ENCODE measurements at regions not wholly inside any gene's neighbourhood (a gene's known extent, or its start where the extent isn't known, plus 50 kb on each side); places are given as distances from the start of the nearest gene placed in this dataset.
"Not testable (repeated sequence)": the region's sequence is repeated elsewhere in the genome, so short reads cannot be mapped to it uniquely, and the experiment has no call there.

- Histone ChIP-seq H2BK5ac (ENCODE audit: low read depth, low read length, poor library complexity) (no peak overlapping the region), H3K36me3 (ENCODE audit: control insufficient read depth in 1 of 2, insufficient read depth in 2 of 2, low read length in 2 of 2) (no peaks in the 10 kb centered on the region), H4K12ac (ENCODE audit: low read depth, low read length) (no peak overlapping the region), H3K4ac (ENCODE audit: low read depth, low read length) (no peak overlapping the region), H3K18ac (ENCODE audit: low read length) (no peak overlapping the region), H3K27me3 (ENCODE audit: insufficient read depth, low read length) (no peaks in the 10 kb centered on the region), H3K23ac (ENCODE audit: low read length) (no peak overlapping the region), H3K14ac (ENCODE audit: low read length) (no peak overlapping the region), H3K4me1 (ENCODE audit: control insufficient read depth in 1 of 2, insufficient read depth in 2 of 2, low read length in 2 of 2) (no peaks in the 10 kb centered on the region), H2AFZ (ENCODE audit: insufficient read depth, low read length, poor library complexity) (no peak overlapping the region), H3K4me2 (ENCODE audit: low read length) (no peak overlapping the region), H3K9ac (ENCODE audit: low read length) (no peak overlapping the region), H3K79me1 (ENCODE audit: low read length) (no peaks in the 10 kb centered on the region), H4K8ac (ENCODE audit: low read depth, low read length) (no peak overlapping the region), H2BK120ac (ENCODE audit: insufficient read depth, low read length, poor library complexity) (no peak overlapping the region), H4K91ac (ENCODE audit: low read depth, low read length) (no peak overlapping the region), H3K9me3 (ENCODE audit: insufficient read depth, low read depth, low read length) (no peaks in the 10 kb centered on the region), H3K4me3 (ENCODE audit: low read depth, low read length) (no peak overlapping the region), H3K27ac (ENCODE audit: low read depth, low read length) (no peak overlapping the region), H2AK5ac (ENCODE audit: low read length) (no peak overlapping the region), H2BK12ac (ENCODE audit: low read length) (no peak overlapping the region), H3K79me2 (ENCODE audit: control insufficient read depth, insufficient read depth, low read length, poor library complexity) (no peaks in the 10 kb centered on the region)
- WGBS (ENCODE audit: extremely low coverage, insufficient coverage, insufficient read length) = no CpG with 5 or more reads among the region's 4 CpGs
- no peak for DNase-seq
Measured at GRCh38 chr3:89025185-89025584, 82.2 kb upstream of the EPHA3 start.

GRCh38 chr3:89032346-89033013 lies 74.9 kb upstream of the EPHA3 start:
- Histone ChIP-seq H3K4me3 (ENCODE audit: low read depth, low read length) (no peak overlapping the region), H3K36me3 (ENCODE audit: control insufficient read depth in 1 of 2, insufficient read depth in 2 of 2, low read length in 2 of 2) (no peaks in the 10 kb centered on the region), H3K79me1 (ENCODE audit: low read length) (no peaks in the 10 kb centered on the region), H3K4me1 (ENCODE audit: control insufficient read depth in 1 of 2, insufficient read depth in 2 of 2, low read length in 2 of 2) (no peaks in the 10 kb centered on the region), H4K12ac (ENCODE audit: low read depth, low read length) (no peak overlapping the region), H3K27me3 (ENCODE audit: insufficient read depth, low read length) (no peaks in the 10 kb centered on the region), H2AFZ (ENCODE audit: insufficient read depth, low read length, poor library complexity) (no peak overlapping the region), H4K8ac (ENCODE audit: low read depth, low read length) (no peak overlapping the region), H3K4me2 (ENCODE audit: low read length) (no peak overlapping the region), H4K91ac (ENCODE audit: low read depth, low read length) (no peak overlapping the region), H3K27ac (ENCODE audit: low read depth, low read length) (no peak overlapping the region), H2BK12ac (ENCODE audit: low read length) (no peak overlapping the region), H2BK5ac (ENCODE audit: low read depth, low read length, poor library complexity) (no peak overlapping the region), H3K4ac (ENCODE audit: low read depth, low read length) (no peak overlapping the region), H2AK5ac (ENCODE audit: low read length) (no peak overlapping the region), H3K23ac (ENCODE audit: low read length) (no peak overlapping the region), H3K14ac (ENCODE audit: low read length) (no peak overlapping the region), H3K9ac (ENCODE audit: low read length) (no peak overlapping the region), H3K79me2 (ENCODE audit: control insufficient read depth, insufficient read depth, low read length, poor library complexity) (no peaks in the 10 kb centered on the region), H3K18ac (ENCODE audit: low read length) (no peak overlapping the region), H2BK120ac (ENCODE audit: insufficient read depth, low read length, poor library complexity) (no peak overlapping the region), H3K9me3 (ENCODE audit: insufficient read depth, low read depth, low read length) (peaks cover 5% of the 10 kb centered on the region)
- no peak for DNase-seq
- WGBS (ENCODE audit: extremely low coverage, insufficient coverage, insufficient read length) = no CpG with 5 or more reads among the region's 1 CpG

DNA sequence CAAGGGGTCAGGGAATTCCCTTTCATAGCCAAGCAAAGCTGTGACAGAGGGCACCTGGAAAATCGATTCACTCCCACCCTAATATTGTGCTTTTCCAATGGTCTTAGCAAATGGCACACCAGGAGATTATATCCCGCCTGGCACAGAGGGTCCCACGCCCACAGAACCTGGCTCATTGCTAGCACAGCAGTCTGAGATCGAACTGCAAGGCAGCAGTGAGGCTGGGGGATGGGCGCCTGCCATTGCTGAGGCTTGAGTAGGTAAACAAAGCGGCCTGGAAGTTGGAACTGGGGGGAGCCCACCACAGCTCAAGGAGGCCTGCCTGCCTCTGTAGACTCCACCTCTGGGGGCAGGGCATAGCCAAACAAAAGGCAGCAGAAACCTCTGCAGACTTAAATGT lies 72.7 kb upstream of the EPHA3 start:
- not testable (repeated sequence) for H3K9ac ChIP-seq (ENCODE audit: low read length); H2AFZ ChIP-seq (ENCODE audit: insufficient read depth, low read length, poor library complexity); H3K79me1 ChIP-seq (ENCODE audit: low read length); H4K8ac ChIP-seq (ENCODE audit: low read depth, low read length); H4K91ac ChIP-seq (ENCODE audit: low read depth, low read length); H3K4me3 ChIP-seq (ENCODE audit: low read depth, low read length); H3K14ac ChIP-seq (ENCODE audit: low read length); H3K18ac ChIP-seq (ENCODE audit: low read length); H2AK5ac ChIP-seq (ENCODE audit: low read length); H3K23ac ChIP-seq (ENCODE audit: low read length); H3K36me3 ChIP-seq (ENCODE audit: control insufficient read depth in 1 of 2, insufficient read depth in 2 of 2, low read length in 2 of 2); H3K79me2 ChIP-seq (ENCODE audit: control insufficient read depth, insufficient read depth, low read length, poor library complexity); H3K4ac ChIP-seq (ENCODE audit: low read depth, low read length); H3K27ac ChIP-seq (ENCODE audit: low read depth, low read length); H3K4me2 ChIP-seq (ENCODE audit: low read length); H2BK12ac ChIP-seq (ENCODE audit: low read length); DNase-seq; H3K4me1 ChIP-seq (ENCODE audit: control insufficient read depth in 1 of 2, insufficient read depth in 2 of 2, low read length in 2 of 2); H2BK120ac ChIP-seq (ENCODE audit: insufficient read depth, low read length, poor library complexity); H2BK5ac ChIP-seq (ENCODE audit: low read depth, low read length, poor library complexity); H4K12ac ChIP-seq (ENCODE audit: low read depth, low read length); H3K9me3 ChIP-seq (ENCODE audit: insufficient read depth, low read depth, low read length); H3K27me3 ChIP-seq (ENCODE audit: insufficient read depth, low read length)
- WGBS (ENCODE audit: extremely low coverage, insufficient coverage, insufficient read length) = no CpG with 5 or more reads among the region's 6 CpGs

- H3K36me3 ChIP-seq (ENCODE audit: control insufficient read depth in 1 of 2, insufficient read depth in 2 of 2, low read length in 2 of 2) = no peaks in the 10 kb centered on the region
- no peaks in the 10 kb centered on the region for H3K4me1 ChIP-seq (ENCODE audit: control insufficient read depth in 1 of 2, insufficient read depth in 2 of 2, low read length in 2 of 2)
- H3K4me3 ChIP-seq (ENCODE audit: low read depth, low read length) = no peak overlapping the region
- WGBS (ENCODE audit: extremely low coverage, insufficient coverage, insufficient read length) = no CpG with 5 or more reads among the region's 1 CpG
- H2AK5ac ChIP-seq (ENCODE audit: low read length) = no peak overlapping the region
- no peak overlapping the region for H2BK5ac ChIP-seq (ENCODE audit: low read depth, low read length, poor library complexity)
- H3K27me3 ChIP-seq (ENCODE audit: insufficient read depth, low read length) = no peaks in the 10 kb centered on the region
- H3K4me2 ChIP-seq (ENCODE audit: low read length) = no peak overlapping the region
- no peak overlapping the region for H4K12ac ChIP-seq (ENCODE audit: low read depth, low read length)
- H3K14ac ChIP-seq (ENCODE audit: low read length) = no peak overlapping the region
- no peak overlapping the region for H3K27ac ChIP-seq (ENCODE audit: low read depth, low read length)
- no peaks in the 10 kb centered on the region for H3K79me1 ChIP-seq (ENCODE audit: low read length)
- no peak overlapping the region for H2BK12ac ChIP-seq (ENCODE audit: low read length)
- no peak overlapping the region for H3K4ac ChIP-seq (ENCODE audit: low read depth, low read length)
- H3K18ac ChIP-seq (ENCODE audit: low read length) = no peak overlapping the region
- H3K9me3 ChIP-seq (ENCODE audit: insufficient read depth, low read depth, low read length) = peaks cover 5% of the 10 kb centered on the region
- H3K79me2 ChIP-seq (ENCODE audit: control insufficient read depth, insufficient read depth, low read length, poor library complexity) = no peaks in the 10 kb centered on the region
- H4K91ac ChIP-seq (ENCODE audit: low read depth, low read length) = no peak overlapping the region
- H2BK120ac ChIP-seq (ENCODE audit: insufficient read depth, low read length, poor library complexity) = no peak overlapping the region
- no peak overlapping the region for H2AFZ ChIP-seq (ENCODE audit: insufficient read depth, low read length, poor library complexity)
- H4K8ac ChIP-seq (ENCODE audit: low read depth, low read length) = no peak overlapping the region
- H3K9ac ChIP-seq (ENCODE audit: low read length) = no peak overlapping the region
- no peak for DNase-seq
- no peak overlapping the region for H3K23ac ChIP-seq (ENCODE audit: low read length)
Measured at GRCh38 chr3:89038869-89039268, 68.6 kb upstream of the EPHA3 start.

Data from trophoblast cell (in vitro differentiated cells and primary cell).